Heart left ventricle (tissue), 16 donors: ENCODE measurements at regions not wholly inside any gene's neighbourhood (a gene's known extent, or its start where the extent isn't known, plus 50 kb on each side); places are given as distances from the start of the nearest gene placed in this dataset.

Experiments
- ATAC-seq, 4 donors: fragments of 200-7000 bp; cut with Tn5 transposase; one replicate each; pipeline ENCODE4 v1.9.1; 2020 to 2022; ENCODE audit warnings: moderate library complexity in 4 of 4, mild to moderate bottlenecking in 3 of 4, moderate number of reproducible peaks in 1 of 4
- DNase-seq, 5 donors: peaks; one replicate each; pipeline ENCODE4 v3.0.0-alpha.2; 2020
- H3K27ac ChIP-seq, 12 donors: fragments of 200-600 bp; sonication (generic) in 4 of 12; one replicate each; pipeline versions ENCODE4 v1.5.0 to v1.8.0; 2016 to 2022; ENCODE audit warnings: mild to moderate bottlenecking in 2 of 12
- H3K27me3 ChIP-seq, 9 donors: fragments of 200-600 bp; sonication (generic) in 2 of 9; one replicate each; pipeline versions ENCODE4 v1.5.1 to v1.8.0; 2016 to 2022; ENCODE audit warnings: mild to moderate bottlenecking in 3 of 9
- H3K36me3 ChIP-seq, 9 donors: fragments of 200-600 bp; sonication (generic) in 2 of 9; one replicate each; pipeline versions ENCODE4 v1.5.0 to v1.8.0; 2018 to 2022; ENCODE audit warnings: mild to moderate bottlenecking in 2 of 9
- H3K4me1 ChIP-seq, 12 donors: fragments of 200-600 bp; sonication (generic) in 4 of 12; one replicate each; pipeline versions ENCODE4 v1.5.0 to v1.8.0; 2016 to 2022; ENCODE audit warnings: mild to moderate bottlenecking in 3 of 12
- H3K4me3 ChIP-seq, 12 donors: fragments of 200-600 bp; sonication (generic) in 4 of 12; one replicate each; pipeline versions ENCODE4 v1.5.0 to v1.8.0; 2017 to 2022; ENCODE audit warnings: mild to moderate bottlenecking in 9 of 12, moderate library complexity in 4 of 12
- H3K9me3 ChIP-seq, 12 donors: fragments of 200-600 bp; sonication (generic) in 4 of 12; one replicate each; pipeline versions ENCODE4 v1.5.0 to v1.8.0; 2016 to 2022; ENCODE audit warnings: mild to moderate bottlenecking in 1 of 12
- CTCF ChIP-seq, 12 donors: fragments of 200-600 bp; sonication (generic) in 4 of 12; IDR thresholded peaks; one replicate each; pipeline versions ENCODE4 v1.5.0 to v1.8.0; 2018 to 2022; ENCODE audit warnings: antibody characterized with exemption in 12 of 12, mild to moderate bottlenecking in 5 of 12
- POLR2A ChIP-seq, 2 donors: fragments of 450-650 bp; IDR thresholded peaks; one replicate each; pipeline ENCODE4 v1.6.1; 2017; ENCODE audit warnings: antibody characterized with exemption in 2 of 2, mild to moderate bottlenecking in 2 of 2, moderate library complexity in 2 of 2
- WGBS, 4 donors: extraction: QIAGEN DNeasy Blood & Tissue Kit in 2 of 4; methylation state at CpG; one replicate each; pipeline versions ENCODE4 v1.1.5 to v1.1.7; 2013 to 2018; 5-methylcytosine and 5-hydroxymethylcytosine counted together
- intact Hi-C, 10 donors: fragments of 100-400 bp; cut with DNase I; formaldehyde crosslinking; loops; one replicate each; pipeline versions ENCODE4 v1.11.1 to v1.14.2; 2022
- donor health status: ischemic (EF 13 %, LVEDD 7.1; RV severe dilation, severe dysfunction).
- donor health status: healthy with polysubstance abuse.
- donor health status: DM: no; HTN: yes; CAD: no.
- donor health status: DM: no; HTN: no; CAD: no.
- donor health status: ischemic (EF 25% LVEDD 6.9; RV normal size, moderate dysfunction).
- donor health status: ischemic (EF 25% LVEDD 5.7; RV mildly dilated, moderate dysfunction).
- donor health status: healthy.
- donor health status: DM: yes; HTN: yes; CAD: no.
- donor health status: ischemic (EF 35%, LVEDD 5.7; RV mildly dilated, moderate dysfunction).
- donor health status: nonischemic (EF 11% LVEDD 7.7; RV severe dilation, severe dysfunction).
- donor health status: DM: yes; HTN: yes; CAD: no.
- donor health status: PGD.
- donor health status: ischemic (EF 29% LVEDD 5.4; RV normal size, mild dysfunction).
- donor health status: nonischemic (EF 23%, LVEDD 6.1; RV moderate dilation, normal function).

- H3K4me3 ChIP-seq, result no peak overlapping the region
- 59 to 69% (median 65%) methylated on average over 5 of the region's 5 CpGs for WGBS, 4 donors
- no peaks in the 10 kb centered on the region for H3K9me3 ChIP-seq
- H3K4me1 ChIP-seq, result no peaks in the 10 kb centered on the region
- DNase-seq, result no peak
- no peak overlapping the region for H3K27ac ChIP-seq
- no peak for TF ChIP-seq CTCF (IDR thresholded peaks at IDR 0.05)
- TF ChIP-seq POLR2A (IDR thresholded peaks at IDR 0.05), result no peak
- no peaks in the 10 kb centered on the region for H3K36me3 ChIP-seq
- no peaks in the 10 kb centered on the region for H3K27me3 ChIP-seq
- ATAC-seq, result no peak
- intact Hi-C loops, result no loop called here
Observed at GRCh38 chr20:12699374-12700228, 309.2 kb upstream of the SPTLC3 start.

GRCh38 chr20:12700701-12701100, 308.1 kb upstream of the SPTLC3 start:
- no peaks in the 10 kb centered on the region for H3K9me3 ChIP-seq
- ATAC-seq (no peak), DNase-seq (no peak)
- no peak overlapping the region for H3K27ac ChIP-seq
- H3K27me3 ChIP-seq, result no peaks in the 10 kb centered on the region
- no peaks in the 10 kb centered on the region for H3K4me1 ChIP-seq
- intact Hi-C loops, result no loop called here
- H3K36me3 ChIP-seq, result no peaks in the 10 kb centered on the region
- WGBS, 4 donors, result 79 to 81% (median 81%) methylated on average over 9 of the region's 9 CpGs
- no peak overlapping the region for H3K4me3 ChIP-seq
- no peak for TF ChIP-seq POLR2A (IDR thresholded peaks at IDR 0.05)
- TF ChIP-seq CTCF (IDR thresholded peaks at IDR 0.05), result no peak

GRCh38 chr20:12702312-12702711, 306.5 kb upstream of the SPTLC3 start:
- Histone ChIP-seq H3K4me1 (no peaks in the 10 kb centered on the region), H3K27ac (no peak overlapping the region), H3K4me3 (no peak overlapping the region), H3K27me3 (no peaks in the 10 kb centered on the region), H3K9me3 (no peaks in the 10 kb centered on the region), H3K36me3 (no peaks in the 10 kb centered on the region)
- DNase-seq (no peak), ATAC-seq (no peak)
- no peak for TF ChIP-seq CTCF (IDR thresholded peaks at IDR 0.05)
- TF ChIP-seq POLR2A (IDR thresholded peaks at IDR 0.05), result no peak
- WGBS, 4 donors, result 77 to 88% (median 82%) methylated on average over 1 of the region's 1 CpG
- intact Hi-C loops, result no loop called here

GRCh38 chr20:12715371-12715770, 293.4 kb upstream of the SPTLC3 start:
- DNase-seq, result no peak
- intact Hi-C loops, result no loop called here
- no peaks in the 10 kb centered on the region for H3K9me3 ChIP-seq
- H3K4me3 ChIP-seq, result no peak overlapping the region
- no peak for ATAC-seq
- H3K36me3 ChIP-seq, result no peaks in the 10 kb centered on the region
- no peak overlapping the region for H3K27ac ChIP-seq
- H3K27me3 ChIP-seq, result no peaks in the 10 kb centered on the region
- no peak for TF ChIP-seq CTCF (IDR thresholded peaks at IDR 0.05)
- no peak for TF ChIP-seq POLR2A (IDR thresholded peaks at IDR 0.05)
- WGBS, 4 donors, result 75 to 91% (median 80%) methylated on average over 2 of the region's 2 CpGs
- no peaks in the 10 kb centered on the region for H3K4me1 ChIP-seq
